ENCODE measurements at regions not wholly inside any gene's neighbourhood (a gene's known extent, or its start where the extent isn't known, plus 50 kb on each side); places are given as distances from the start of the nearest gene placed in this dataset.

DNA sequence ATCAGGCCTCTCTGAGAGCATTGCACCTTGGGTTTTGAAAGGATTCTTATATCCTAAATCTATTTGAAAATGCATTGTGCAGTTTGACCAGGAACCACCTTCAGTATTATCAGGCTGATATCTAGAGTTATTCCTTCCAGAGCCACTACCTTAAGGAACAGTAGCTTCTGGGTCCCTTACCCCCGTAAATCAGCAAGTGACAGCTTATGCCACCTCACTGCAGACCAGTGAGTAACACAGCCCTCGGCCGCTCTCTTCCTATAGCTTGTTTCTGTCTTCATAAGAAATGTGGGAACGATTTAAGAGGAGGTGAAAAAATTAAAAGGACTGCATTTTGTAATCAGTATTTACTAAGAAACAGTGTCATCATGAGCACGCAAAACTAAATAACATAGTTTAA, 584.2 kb downstream of the GALR1 start (continued):
- TF ChIP-seq, protein P1, sequence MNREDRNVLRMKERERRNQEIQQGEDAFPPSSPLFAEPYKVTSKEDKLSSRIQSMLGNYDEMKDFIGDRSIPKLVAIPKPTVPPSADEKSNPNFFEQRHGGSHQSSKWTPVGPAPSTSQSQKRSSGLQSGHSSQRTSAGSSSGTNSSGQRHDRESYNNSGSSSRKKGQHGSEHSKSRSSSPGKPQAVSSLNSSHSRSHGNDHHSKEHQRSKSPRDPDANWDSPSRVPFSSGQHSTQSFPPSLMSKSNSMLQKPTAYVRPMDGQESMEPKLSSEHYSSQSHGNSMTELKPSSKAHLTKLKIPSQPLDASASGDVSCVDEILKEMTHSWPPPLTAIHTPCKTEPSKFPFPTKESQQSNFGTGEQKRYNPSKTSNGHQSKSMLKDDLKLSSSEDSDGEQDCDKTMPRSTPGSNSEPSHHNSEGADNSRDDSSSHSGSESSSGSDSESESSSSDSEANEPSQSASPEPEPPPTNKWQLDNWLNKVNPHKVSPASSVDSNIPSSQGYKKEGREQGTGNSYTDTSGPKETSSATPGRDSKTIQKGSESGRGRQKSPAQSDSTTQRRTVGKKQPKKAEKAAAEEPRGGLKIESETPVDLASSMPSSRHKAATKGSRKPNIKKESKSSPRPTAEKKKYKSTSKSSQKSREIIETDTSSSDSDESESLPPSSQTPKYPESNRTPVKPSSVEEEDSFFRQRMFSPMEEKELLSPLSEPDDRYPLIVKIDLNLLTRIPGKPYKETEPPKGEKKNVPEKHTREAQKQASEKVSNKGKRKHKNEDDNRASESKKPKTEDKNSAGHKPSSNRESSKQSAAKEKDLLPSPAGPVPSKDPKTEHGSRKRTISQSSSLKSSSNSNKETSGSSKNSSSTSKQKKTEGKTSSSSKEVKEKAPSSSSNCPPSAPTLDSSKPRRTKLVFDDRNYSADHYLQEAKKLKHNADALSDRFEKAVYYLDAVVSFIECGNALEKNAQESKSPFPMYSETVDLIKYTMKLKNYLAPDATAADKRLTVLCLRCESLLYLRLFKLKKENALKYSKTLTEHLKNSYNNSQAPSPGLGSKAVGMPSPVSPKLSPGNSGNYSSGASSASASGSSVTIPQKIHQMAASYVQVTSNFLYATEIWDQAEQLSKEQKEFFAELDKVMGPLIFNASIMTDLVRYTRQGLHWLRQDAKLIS (CRISPR knock-in tag; IDR thresholded peaks at IDR 0.05): no peak

DNA sequence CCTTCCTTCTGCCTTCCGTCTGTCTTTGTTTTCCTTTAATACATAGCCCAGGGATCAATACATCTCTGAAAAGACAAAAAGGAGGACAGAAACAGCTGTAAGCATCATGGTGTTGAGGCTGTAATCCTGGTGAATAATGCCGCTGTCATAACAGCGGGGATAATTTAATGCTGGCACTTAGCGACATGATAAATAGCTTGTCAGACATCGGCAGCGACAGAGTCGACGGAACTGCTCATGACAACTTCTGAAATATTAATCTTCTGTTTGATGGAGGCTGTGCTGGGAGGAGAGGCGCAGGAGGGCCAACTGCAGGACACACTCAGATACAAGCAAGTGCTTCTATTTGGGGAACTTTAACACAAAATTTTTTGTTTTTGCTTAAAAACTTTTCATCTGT, 602.2 kb downstream of the GALR1 start:
- TF ChIP-seq, protein P2, sequence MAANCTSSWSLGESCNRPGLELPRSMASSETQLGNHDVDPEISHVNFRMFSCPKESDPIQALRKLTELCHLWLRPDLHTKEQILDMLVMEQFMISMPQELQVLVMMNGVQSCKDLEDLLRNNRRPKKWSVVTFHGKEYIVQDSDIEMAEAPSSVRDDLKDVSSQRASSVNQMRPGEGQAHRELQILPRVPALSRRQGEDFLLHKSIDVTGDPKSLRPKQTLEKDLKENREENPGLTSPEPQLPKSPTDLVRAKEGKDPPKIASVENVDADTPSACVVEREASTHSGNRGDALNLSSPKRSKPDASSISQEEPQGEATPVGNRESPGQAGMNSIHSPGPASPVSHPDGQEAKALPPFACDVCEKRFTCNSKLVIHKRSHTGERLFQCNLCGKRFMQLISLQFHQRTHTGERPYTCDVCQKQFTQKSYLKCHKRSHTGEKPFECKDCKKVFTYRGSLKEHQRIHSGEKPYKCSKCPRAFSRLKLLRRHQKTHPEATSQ (CRISPR knock-in tag; IDR thresholded peaks at IDR 0.05; ENCODE audit: borderline replicate concordance): no peak
- TF ChIP-seq ZNF674 (CRISPR knock-in tag; IDR thresholded peaks at IDR 0.05; ENCODE audit: low read depth): no peak
- no peak for TF ChIP-seq SRSF4 (IDR thresholded peaks at IDR 0.05; ENCODE audit: low read depth, low read length, poor library complexity, severe bottlenecking)
- no peak for TF ChIP-seq TFDP2 (CRISPR knock-in tag; IDR thresholded peaks at IDR 0.05)
- TF ChIP-seq RXRB (CRISPR knock-in tag; IDR thresholded peaks at IDR 0.05; ENCODE audit: borderline replicate concordance): no peak
- TF ChIP-seq ZNF256 (CRISPR knock-in tag; conservative IDR thresholded peaks at IDR 0.05): no peak
- TF ChIP-seq, protein P3, sequence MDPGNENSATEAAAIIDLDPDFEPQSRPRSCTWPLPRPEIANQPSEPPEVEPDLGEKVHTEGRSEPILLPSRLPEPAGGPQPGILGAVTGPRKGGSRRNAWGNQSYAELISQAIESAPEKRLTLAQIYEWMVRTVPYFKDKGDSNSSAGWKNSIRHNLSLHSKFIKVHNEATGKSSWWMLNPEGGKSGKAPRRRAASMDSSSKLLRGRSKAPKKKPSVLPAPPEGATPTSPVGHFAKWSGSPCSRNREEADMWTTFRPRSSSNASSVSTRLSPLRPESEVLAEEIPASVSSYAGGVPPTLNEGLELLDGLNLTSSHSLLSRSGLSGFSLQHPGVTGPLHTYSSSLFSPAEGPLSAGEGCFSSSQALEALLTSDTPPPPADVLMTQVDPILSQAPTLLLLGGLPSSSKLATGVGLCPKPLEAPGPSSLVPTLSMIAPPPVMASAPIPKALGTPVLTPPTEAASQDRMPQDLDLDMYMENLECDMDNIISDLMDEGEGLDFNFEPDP (CRISPR knock-in tag; conservative IDR thresholded peaks at IDR 0.05): no peak
- no peak for TF ChIP-seq MAFG (CRISPR knock-in tag; IDR thresholded peaks at IDR 0.05)
- no peak for TF ChIP-seq NONO (IDR thresholded peaks at IDR 0.05)
- no peak for TF ChIP-seq NONO (CRISPR knock-in tag; conservative IDR thresholded peaks at IDR 0.05)
- no peak for TF ChIP-seq CHD4 (IDR thresholded peaks at IDR 0.05; ENCODE audit: borderline replicate concordance, low read length)
- no peak for TF ChIP-seq ZNF746 (CRISPR knock-in tag; IDR thresholded peaks at IDR 0.05)
- TF ChIP-seq NCOA5 (CRISPR knock-in tag; IDR thresholded peaks at IDR 0.05): no peak
- no TSS peak for BruUV-seq (replicated peaks)
- H2AFZ ChIP-seq (ENCODE audit: low read length): no peak overlapping the region
- DNase-seq (ENCODE audit: low spot score) (no peak), ATAC-seq (no peak), FAIRE-seq (no peak)
- in situ Hi-C loops (cut with HindIII; ENCODE audit: extremely low pct_ligation_motif_present, low pct_unique_long_range_greater_than_20kb): no loop called here
- no peak overlapping the region for H3K27ac ChIP-seq (ENCODE audit: extremely low read length, insufficient read depth, low read length)
- H3K9ac ChIP-seq (ENCODE audit: insufficient read depth, low read depth, low read length): no peak overlapping the region
- no peaks in the 10 kb centered on the region for H3K36me3 ChIP-seq (replicated peaks in 1 of 2; ENCODE audit: control insufficient read depth in 1 of 2, insufficient read depth in 2 of 2, low read length in 2 of 2)
- H3K4me2 ChIP-seq (ENCODE audit: low read depth, low read length): no peak overlapping the region
- CTCF ChIA-PET (ENCODE audit: low intra/inter-chr PET ratio, low total read pairs): no interaction called here
- 56% methylated on average over 9 of the region's 9 CpGs for WGBS (ENCODE audit: low lambda C conversion rate)
- intact Hi-C loops (cut with micrococcal nuclease; ENCODE audit: unreplicated experiment): no loop called here
- H3K79me2 ChIP-seq (ENCODE audit: insufficient read depth, low read length): no peaks in the 10 kb centered on the region
- peaks cover 0 to 21% of the 10 kb centered on the region in 2 experiments; a peak in 3 of 5 replicates for H3K27me3 ChIP-seq (ENCODE audit: control insufficient read depth in 1 of 2, insufficient read depth in 2 of 2, low read length in 2 of 2)
- H3K4me1 ChIP-seq (ENCODE audit: insufficient read depth, low read length): no peaks in the 10 kb centered on the region
- POLR2A ChIA-PET: no interaction called here
- H3K9me3 ChIP-seq (ENCODE audit: low read length): no peaks in the 10 kb centered on the region
- no peaks in the 10 kb centered on the region for H4K20me1 ChIP-seq (ENCODE audit: insufficient read depth, low read length)
- no peak overlapping the region for H3K4me3 ChIP-seq (replicated peaks in 1 of 3; ENCODE audit: insufficient read depth in 1 of 3, low read depth in 2 of 3, low read length in 3 of 3)

All from HepG2 (cell line).